Trophoblast cell (in vitro differentiated cells and primary cell): ENCODE measurements at regions not wholly inside any gene's neighbourhood (a gene's known extent, or its start where the extent isn't known, plus 50 kb on each side); places are given as distances from the start of the nearest gene placed in this dataset.

Experiments
- DNase-seq, 2 donors: peaks; one replicate each; pipeline ENCODE4 v3.0.0-alpha.2; 2016
- H2AFZ ChIP-seq: 2 replicates; pipeline ENCODE4 v1.6.1; 2013; ENCODE audit warnings: low read length, moderate library complexity, mild to moderate bottlenecking; ENCODE audit not compliant: insufficient read depth, poor library complexity
- H2AK5ac ChIP-seq: 2 replicates; pipeline ENCODE4 v1.6.1; 2013; ENCODE audit warnings: mild to moderate bottlenecking, low read length
- H2BK120ac ChIP-seq: 2 replicates; pipeline ENCODE4 v1.6.1; 2013; ENCODE audit warnings: low read length, mild to moderate bottlenecking, moderate library complexity; ENCODE audit not compliant: insufficient read depth, poor library complexity
- H2BK12ac ChIP-seq: 2 replicates; pipeline ENCODE4 v1.6.1; 2013; ENCODE audit warnings: mild to moderate bottlenecking, low read length, moderate library complexity
- H2BK5ac ChIP-seq: 2 replicates; pipeline ENCODE4 v1.6.1; 2013; ENCODE audit warnings: low read length, low read depth, moderate library complexity, mild to moderate bottlenecking; ENCODE audit not compliant: poor library complexity
- H3K14ac ChIP-seq: 2 replicates; pipeline ENCODE4 v1.6.1; 2013; ENCODE audit warnings: mild to moderate bottlenecking, low read length
- H3K18ac ChIP-seq: 2 replicates; pipeline ENCODE4 v1.6.1; 2013; ENCODE audit warnings: mild to moderate bottlenecking, low read length
- H3K23ac ChIP-seq: 2 replicates; pipeline ENCODE4 v1.6.1; 2013; ENCODE audit warnings: low read length
- H3K27ac ChIP-seq: 2 replicates; pipeline ENCODE4 v1.5.1; 2013; ENCODE audit warnings: low read depth, mild to moderate bottlenecking, inconsistent platforms, low read length, moderate library complexity
- H3K27me3 ChIP-seq: 2 replicates; pipeline ENCODE4 v1.6.1; 2013; ENCODE audit warnings: inconsistent platforms, mild to moderate bottlenecking, low read length, moderate library complexity; ENCODE audit not compliant: insufficient read depth
- H3K36me3 ChIP-seq, 2 experiments: 1 replicate in 1 of 2; 2 replicates in 1 of 2; pipeline ENCODE4 v1.6.1; 2013; ENCODE audit warnings: low read length in 2 of 2, mild to moderate bottlenecking in 2 of 2, moderate library complexity in 1 of 2; ENCODE audit not compliant: insufficient read depth in 2 of 2, control insufficient read depth in 1 of 2
- H3K4ac ChIP-seq: 2 replicates; pipeline ENCODE4 v1.6.1; 2013; ENCODE audit warnings: low read depth, mild to moderate bottlenecking, low read length, moderate library complexity
- H3K4me1 ChIP-seq, 2 experiments: 1 replicate in 1 of 2; 2 replicates in 1 of 2; pipeline ENCODE4 v1.6.1; 2013; ENCODE audit warnings: low read length in 2 of 2, mild to moderate bottlenecking in 2 of 2, moderate library complexity in 1 of 2; ENCODE audit not compliant: insufficient read depth in 2 of 2, control insufficient read depth in 1 of 2
- H3K4me2 ChIP-seq: 2 replicates; pipeline ENCODE4 v1.6.1; 2013; ENCODE audit warnings: inconsistent platforms, mild to moderate bottlenecking, low read length, moderate library complexity
- H3K4me3 ChIP-seq: 2 replicates; pipeline ENCODE4 v1.5.1; 2013; ENCODE audit warnings: mild to moderate bottlenecking, low read depth, low read length, inconsistent platforms
- H3K79me1 ChIP-seq: one replicate; pipeline ENCODE4 v1.6.1; 2013; ENCODE audit warnings: low read length
- H3K79me2 ChIP-seq: 2 replicates; pipeline ENCODE4 v1.6.1; 2013; ENCODE audit warnings: low read length, mild to moderate bottlenecking; ENCODE audit not compliant: control insufficient read depth, insufficient read depth, poor library complexity
- H3K9ac ChIP-seq: 2 replicates; pipeline ENCODE4 v1.6.1; 2013; ENCODE audit warnings: mild to moderate bottlenecking, low read length
- H3K9me3 ChIP-seq: 2 replicates; pipeline ENCODE4 v1.6.1; 2013; ENCODE audit warnings: low read depth, mild to moderate bottlenecking, control low read depth, inconsistent platforms, low read length; ENCODE audit not compliant: insufficient read depth
- H4K12ac ChIP-seq: 2 replicates; pipeline ENCODE4 v1.6.1; 2013; ENCODE audit warnings: low read depth, mild to moderate bottlenecking, low read length, moderate library complexity
- H4K8ac ChIP-seq: 2 replicates; pipeline ENCODE4 v1.6.1; 2013; ENCODE audit warnings: low read depth, mild to moderate bottlenecking, low read length, moderate library complexity
- H4K91ac ChIP-seq: one replicate; pipeline ENCODE4 v1.6.1; 2013; ENCODE audit warnings: low read depth, mild to moderate bottlenecking, low read length, moderate library complexity
- WGBS: extraction: QIAGEN DNeasy Blood & Tissue Kit; methylation state at CpG from one replicate; pipeline ENCODE4 v1.1.7; 2013; ENCODE audit warnings: missing lambda C conversion rate; ENCODE audit not compliant: insufficient read length, insufficient coverage; ENCODE audit errors: extremely low coverage; 5-methylcytosine and 5-hydroxymethylcytosine counted together

DNA sequence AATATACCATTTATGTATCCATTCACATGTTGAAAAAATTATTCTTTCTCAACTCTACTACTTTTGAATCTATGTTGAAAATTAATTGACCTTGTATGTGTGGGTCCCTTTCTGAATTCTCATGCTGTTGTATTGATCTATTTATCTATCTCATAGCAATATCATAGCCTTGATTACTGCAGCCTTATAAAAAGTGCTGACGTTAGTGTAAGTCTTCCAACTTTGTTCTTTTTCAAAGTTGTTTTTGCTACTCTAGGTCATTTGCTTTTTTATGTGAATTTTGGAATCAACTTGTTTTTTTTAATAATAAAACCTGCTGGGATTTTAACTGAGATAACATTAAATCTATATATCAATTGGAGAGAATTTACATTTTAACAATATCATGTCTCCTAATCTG, 52.2 kb upstream of the PAX3 start:
- H3K4me2 ChIP-seq = no peak overlapping the region
- H4K12ac ChIP-seq = no peak overlapping the region
- H3K79me2 ChIP-seq = no peaks in the 10 kb centered on the region
- no peaks in the 10 kb centered on the region for H3K36me3 ChIP-seq
- no peak overlapping the region for H3K18ac ChIP-seq
- no peak overlapping the region for H4K8ac ChIP-seq
- H3K4me1 ChIP-seq = no peaks in the 10 kb centered on the region
- no CpG with 5 or more reads among the region's 1 CpG for WGBS
- no peaks in the 10 kb centered on the region for H3K9me3 ChIP-seq
- H2BK120ac ChIP-seq = no peak overlapping the region
- H3K4me3 ChIP-seq = no peak overlapping the region
- H3K9ac ChIP-seq = no peak overlapping the region
- H4K91ac ChIP-seq = no peak overlapping the region
- H3K27me3 ChIP-seq = no peaks in the 10 kb centered on the region
- H2AK5ac ChIP-seq = no peak overlapping the region
- no peak overlapping the region for H3K23ac ChIP-seq
- no peak overlapping the region for H3K27ac ChIP-seq
- no peak overlapping the region for H3K4ac ChIP-seq
- H2AFZ ChIP-seq = no peak overlapping the region
- H2BK5ac ChIP-seq = no peak overlapping the region
- H2BK12ac ChIP-seq = no peak overlapping the region
- no peak overlapping the region for H3K14ac ChIP-seq
- H3K79me1 ChIP-seq = no peaks in the 10 kb centered on the region
- no peak for DNase-seq

DNA sequence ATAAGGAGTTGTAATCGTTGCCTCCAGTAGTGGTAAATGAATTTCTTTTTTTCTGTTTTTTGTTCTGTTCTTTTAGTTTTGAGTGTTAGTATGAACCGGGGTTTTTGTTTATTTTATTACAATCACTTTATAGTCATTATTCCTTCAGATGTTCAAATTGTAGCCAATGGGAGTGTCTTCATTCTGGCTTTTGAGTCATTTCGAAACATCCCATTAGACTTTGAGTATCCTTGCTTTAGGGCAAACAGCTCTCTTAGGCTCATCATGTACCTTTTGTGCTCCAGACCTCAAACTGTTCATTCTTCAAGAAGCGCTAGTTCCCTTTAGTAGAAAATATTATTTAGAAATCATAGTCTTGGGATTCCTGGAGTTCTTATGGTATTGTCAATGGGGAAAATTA, 54.2 kb upstream of the PAX3 start:
- Histone ChIP-seq H2AFZ (no peak overlapping the region), H2BK5ac (no peak overlapping the region), H3K4me1 (no peaks in the 10 kb centered on the region), H3K18ac (no peak overlapping the region), H3K27ac (no peak overlapping the region), H2AK5ac (no peak overlapping the region), H3K79me1 (no peaks in the 10 kb centered on the region), H2BK12ac (no peak overlapping the region), H4K12ac (no peak overlapping the region), H4K8ac (no peak overlapping the region), H3K27me3 (no peaks in the 10 kb centered on the region), H3K9me3 (no peaks in the 10 kb centered on the region), H3K14ac (no peak overlapping the region), H2BK120ac (no peak overlapping the region), H3K4ac (no peak overlapping the region), H3K79me2 (no peaks in the 10 kb centered on the region), H4K91ac (no peak overlapping the region), H3K4me3 (no peak overlapping the region), H3K4me2 (no peak overlapping the region), H3K23ac (no peak overlapping the region), H3K9ac (no peak overlapping the region), H3K36me3 (no peaks in the 10 kb centered on the region)
- DNase-seq = no peak
- no CpG with 5 or more reads among the region's 4 CpGs for WGBS

DNA sequence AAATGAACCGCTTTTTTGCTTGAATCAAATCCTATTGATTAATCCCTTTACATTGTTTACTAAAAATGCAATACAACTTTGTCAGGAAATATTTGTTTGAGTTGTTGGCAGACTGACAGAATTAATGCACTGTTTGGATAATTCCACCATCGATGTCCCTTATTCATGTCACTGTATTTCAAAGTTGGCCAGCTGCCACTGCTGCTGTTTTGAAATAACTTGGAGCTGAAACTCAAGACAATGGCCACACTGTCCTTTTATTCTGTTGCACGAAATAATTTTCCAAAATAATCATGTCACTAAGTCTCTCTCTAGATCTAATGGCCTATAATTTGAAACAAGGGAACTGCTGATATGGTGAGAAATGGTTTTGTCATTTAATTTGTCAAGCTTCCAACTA, 55.2 kb upstream of the PAX3 start:
- Histone ChIP-seq H3K79me2 (no peaks in the 10 kb centered on the region), H3K4me3 (no peak overlapping the region), H3K9ac (no peak overlapping the region), H2BK12ac (no peak overlapping the region), H3K14ac (no peak overlapping the region), H3K23ac (no peak overlapping the region), H3K4me2 (no peak overlapping the region), H3K79me1 (no peaks in the 10 kb centered on the region), H3K9me3 (no peaks in the 10 kb centered on the region), H4K8ac (no peak overlapping the region), H4K12ac (no peak overlapping the region), H2AFZ (no peak overlapping the region), H3K36me3 (no peaks in the 10 kb centered on the region), H3K18ac (no peak overlapping the region), H4K91ac (no peak overlapping the region), H2BK5ac (no peak overlapping the region), H2BK120ac (no peak overlapping the region), H3K4me1 (no peaks in the 10 kb centered on the region), H2AK5ac (no peak overlapping the region), H3K4ac (no peak overlapping the region), H3K27ac (no peak overlapping the region), H3K27me3 (no peaks in the 10 kb centered on the region)
- no CpG with 5 or more reads among the region's 3 CpGs for WGBS
- DNase-seq = no peak

DNA sequence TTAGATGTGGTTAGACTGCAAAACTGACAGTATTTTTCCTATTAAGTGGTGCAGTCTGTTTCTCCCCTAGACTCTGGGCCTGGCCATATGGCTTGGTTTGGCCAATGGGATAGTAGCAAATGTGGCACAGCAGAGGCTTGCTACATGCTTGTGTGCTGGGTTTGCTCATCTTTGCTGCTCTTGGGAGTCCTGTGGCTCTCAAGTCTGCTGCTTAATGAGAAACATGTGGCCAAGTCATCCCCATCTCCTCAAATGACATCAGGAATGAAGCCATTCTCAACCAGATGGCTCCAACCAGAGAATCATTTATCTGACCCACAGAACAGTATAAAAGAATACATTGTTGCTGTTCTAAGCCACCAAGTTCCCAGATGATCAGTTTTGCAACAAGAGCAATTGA, 57.1 kb upstream of the PAX3 start:
- no peak overlapping the region for H3K4me3 ChIP-seq
- no peaks in the 10 kb centered on the region for H3K4me1 ChIP-seq
- H3K14ac ChIP-seq = no peak overlapping the region
- H2BK5ac ChIP-seq = no peak overlapping the region
- no peak overlapping the region for H3K18ac ChIP-seq
- H3K27ac ChIP-seq = no peak overlapping the region
- no peak overlapping the region for H2BK120ac ChIP-seq
- DNase-seq = no peak
- no peaks in the 10 kb centered on the region for H3K79me1 ChIP-seq
- no peak overlapping the region for H4K12ac ChIP-seq
- H3K27me3 ChIP-seq = no peaks in the 10 kb centered on the region
- no peaks in the 10 kb centered on the region for H3K36me3 ChIP-seq
- no peak overlapping the region for H3K4me2 ChIP-seq
- peaks cover 2% of the 10 kb centered on the region for H3K9me3 ChIP-seq
- H4K8ac ChIP-seq = no peak overlapping the region
- no peaks in the 10 kb centered on the region for H3K79me2 ChIP-seq
- no peak overlapping the region for H2AK5ac ChIP-seq
- no peak overlapping the region for H2BK12ac ChIP-seq
- peak overlapping the region; percentile 67 for H3K9ac ChIP-seq
- H3K4ac ChIP-seq = no peak overlapping the region
- H3K23ac ChIP-seq = no peak overlapping the region
- no peak overlapping the region for H4K91ac ChIP-seq
- no peak overlapping the region for H2AFZ ChIP-seq

DNA sequence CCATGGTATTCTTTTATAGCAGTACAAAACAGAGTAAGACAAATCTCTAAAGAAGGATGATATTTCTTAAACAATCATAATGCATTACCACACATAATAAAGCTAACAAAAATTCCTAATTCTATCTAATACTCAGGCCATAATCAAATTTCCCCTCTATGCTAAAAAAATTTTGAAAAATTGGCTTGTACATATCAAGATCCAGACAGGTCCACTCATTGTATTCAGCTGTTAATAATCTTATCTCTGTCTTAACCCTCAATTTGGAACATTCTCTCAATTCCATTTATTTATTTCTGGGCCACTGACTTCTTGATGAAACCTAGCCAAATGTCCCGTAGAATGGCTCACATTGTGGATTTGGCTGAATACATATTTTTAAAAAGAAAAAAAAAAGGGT, 59.1 kb upstream of the PAX3 start:
- Histone ChIP-seq H3K9me3 (peaks cover 2% of the 10 kb centered on the region), H2BK5ac (no peak overlapping the region), H2AK5ac (no peak overlapping the region), H3K36me3 (no peaks in the 10 kb centered on the region), H2BK12ac (no peak overlapping the region), H3K9ac (no peak overlapping the region), H3K27ac (no peak overlapping the region), H3K4ac (no peak overlapping the region), H3K18ac (no peak overlapping the region), H2BK120ac (no peak overlapping the region), H3K14ac (no peak overlapping the region), H3K79me1 (no peaks in the 10 kb centered on the region), H3K4me1 (no peaks in the 10 kb centered on the region), H4K12ac (no peak overlapping the region), H3K4me3 (no peak overlapping the region), H2AFZ (no peak overlapping the region), H4K91ac (no peak overlapping the region), H3K79me2 (no peaks in the 10 kb centered on the region), H3K27me3 (no peaks in the 10 kb centered on the region), H3K23ac (no peak overlapping the region), H3K4me2 (no peak overlapping the region), H4K8ac (no peak overlapping the region)
- DNase-seq = no peak
- no CpG with 5 or more reads among the region's 1 CpG for WGBS
